ENCODE measurements at regions not wholly inside any gene's neighbourhood (a gene's known extent, or its start where the extent isn't known, plus 50 kb on each side); places are given as distances from the start of the nearest gene placed in this dataset.

GRCh38 chr22:22709719-22710445 lies 65.5 kb downstream of the GGTLC2 start:
- Histone ChIP-seq H3K27me3 (no peaks in the 10 kb centered on the region), H3K27ac (no peak overlapping the region), H3K36me3 (no peaks in the 10 kb centered on the region), H3K9me3 (no peaks in the 10 kb centered on the region), H3K4me1 (no peaks in the 10 kb centered on the region), H3K4me3 (no peak overlapping the region)
- WGBS: 73% methylated on average over 4 of the region's 4 CpGs
- DNase-seq (ENCODE audit: low spot score in 2 of 2): no peak
- TF ChIP-seq POLR2AphosphoS5 (IDR thresholded peaks at IDR 0.05): no peak
- TF ChIP-seq EP300 (IDR thresholded peaks at IDR 0.05): no peak
- TF ChIP-seq POLR2A (IDR thresholded peaks at IDR 0.05): no peak
- no peak for TF ChIP-seq CTCF (IDR thresholded peaks at IDR 0.05)

- 36% methylated on average over 9 of the region's 11 CpGs for WGBS
- Histone ChIP-seq H3K4me1 (no peaks in the 10 kb centered on the region), H3K4me3 (no peak overlapping the region), H3K27ac (no peak overlapping the region), H3K36me3 (no peaks in the 10 kb centered on the region), H3K27me3 (no peaks in the 10 kb centered on the region), H3K9me3 (no peaks in the 10 kb centered on the region)
- DNase-seq (ENCODE audit: low spot score in 2 of 2): no peak
- no peak for TF ChIP-seq POLR2A (IDR thresholded peaks at IDR 0.05)
- peak; percentile 66 to 95 for TF ChIP-seq CTCF (IDR thresholded peaks at IDR 0.05)
- no peak for TF ChIP-seq EP300 (IDR thresholded peaks at IDR 0.05)
- TF ChIP-seq POLR2AphosphoS5 (IDR thresholded peaks at IDR 0.05): no peak
Measured at GRCh38 chr22:22710719-22711531, 66.5 kb downstream of the GGTLC2 start.

- Histone ChIP-seq H3K9me3 (no peaks in the 10 kb centered on the region), H3K27me3 (no peaks in the 10 kb centered on the region), H3K27ac (no peak overlapping the region), H3K4me3 (no peak overlapping the region), H3K4me1 (no peaks in the 10 kb centered on the region), H3K36me3 (no peaks in the 10 kb centered on the region)
- 93% methylated on average over 3 of the region's 5 CpGs for WGBS
- TF ChIP-seq EP300 (IDR thresholded peaks at IDR 0.05) (no peak), CTCF (IDR thresholded peaks at IDR 0.05) (no peak), POLR2A (IDR thresholded peaks at IDR 0.05) (no peak)
- DNase-seq (ENCODE audit: low spot score in 2 of 2): no peak
Measured at GRCh38 chr22:22711532-22711913, 67.1 kb downstream of the GGTLC2 start.

- DNase-seq (ENCODE audit: low spot score in 2 of 2): no peak
- Histone ChIP-seq H3K4me3 (no peak overlapping the region), H3K4me1 (no peaks in the 10 kb centered on the region), H3K27me3 (no peaks in the 10 kb centered on the region), H3K27ac (no peak overlapping the region), H3K9me3 (no peaks in the 10 kb centered on the region), H3K36me3 (no peaks in the 10 kb centered on the region)
- TF ChIP-seq POLR2AphosphoS5 (IDR thresholded peaks at IDR 0.05) (no peak), CTCF (IDR thresholded peaks at IDR 0.05) (no peak), POLR2A (IDR thresholded peaks at IDR 0.05) (no peak), EP300 (IDR thresholded peaks at IDR 0.05) (no peak)
- WGBS: 80% methylated on average over 4 of the region's 6 CpGs
Measured at GRCh38 chr22:22712092-22712658, 67.8 kb downstream of the GGTLC2 start.
